ENCODE measurements at regions not wholly inside any gene's neighbourhood (a gene's known extent, or its start where the extent isn't known, plus 50 kb on each side); places are given as distances from the start of the nearest gene placed in this dataset.

DNA sequence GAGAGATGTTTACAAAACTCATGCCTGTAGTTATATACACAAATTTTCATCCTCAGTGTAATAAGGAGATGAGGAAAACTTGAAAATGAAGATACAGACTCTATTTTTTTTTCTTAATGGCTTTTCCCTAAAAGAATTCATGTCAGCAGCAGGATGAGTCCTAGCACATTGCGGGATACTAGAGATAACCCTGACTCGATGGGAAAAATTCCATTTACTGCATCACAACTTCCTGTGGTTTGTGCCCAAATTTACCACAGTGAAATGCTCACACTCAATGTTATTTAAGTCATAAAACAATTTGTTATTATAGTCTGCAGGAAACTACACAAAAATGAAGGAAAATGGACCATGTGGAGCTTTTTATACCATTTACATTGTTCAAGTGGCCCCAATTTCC, 581.9 kb upstream of the ZNF717 start:
- no peak for TF ChIP-seq TAF1 (IDR thresholded peaks at IDR 0.05; ENCODE audit: low read depth)

DNA sequence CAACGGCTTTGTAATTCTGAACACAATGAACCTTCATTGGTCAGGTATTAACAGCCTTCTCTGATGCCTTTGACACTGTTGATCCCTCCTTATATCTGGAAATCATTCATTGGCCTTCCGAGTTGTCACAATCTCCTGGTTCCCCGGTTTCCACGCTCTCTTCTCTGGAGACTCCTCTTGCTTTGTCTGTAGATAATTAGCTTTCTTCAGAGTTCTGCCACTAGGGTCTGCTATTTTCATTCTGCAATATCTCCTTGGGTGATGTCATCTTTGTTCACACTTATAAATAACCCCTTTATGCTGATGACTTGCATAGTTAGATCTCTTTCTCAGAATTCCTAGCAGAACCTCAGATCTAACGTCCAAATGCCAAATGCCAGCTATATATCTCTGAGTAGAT, 583.8 kb upstream of the ZNF717 start:
- TF ChIP-seq RAD21 (IDR thresholded peaks at IDR 0.05; ENCODE audit: low read depth): peak; percentile 21; the same call in 1 of the 2 replicates
- TF ChIP-seq, protein P1, sequence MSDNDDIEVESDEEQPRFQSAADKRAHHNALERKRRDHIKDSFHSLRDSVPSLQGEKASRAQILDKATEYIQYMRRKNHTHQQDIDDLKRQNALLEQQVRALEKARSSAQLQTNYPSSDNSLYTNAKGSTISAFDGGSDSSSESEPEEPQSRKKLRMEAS (IDR thresholded peaks at IDR 0.05): no peak

DNA sequence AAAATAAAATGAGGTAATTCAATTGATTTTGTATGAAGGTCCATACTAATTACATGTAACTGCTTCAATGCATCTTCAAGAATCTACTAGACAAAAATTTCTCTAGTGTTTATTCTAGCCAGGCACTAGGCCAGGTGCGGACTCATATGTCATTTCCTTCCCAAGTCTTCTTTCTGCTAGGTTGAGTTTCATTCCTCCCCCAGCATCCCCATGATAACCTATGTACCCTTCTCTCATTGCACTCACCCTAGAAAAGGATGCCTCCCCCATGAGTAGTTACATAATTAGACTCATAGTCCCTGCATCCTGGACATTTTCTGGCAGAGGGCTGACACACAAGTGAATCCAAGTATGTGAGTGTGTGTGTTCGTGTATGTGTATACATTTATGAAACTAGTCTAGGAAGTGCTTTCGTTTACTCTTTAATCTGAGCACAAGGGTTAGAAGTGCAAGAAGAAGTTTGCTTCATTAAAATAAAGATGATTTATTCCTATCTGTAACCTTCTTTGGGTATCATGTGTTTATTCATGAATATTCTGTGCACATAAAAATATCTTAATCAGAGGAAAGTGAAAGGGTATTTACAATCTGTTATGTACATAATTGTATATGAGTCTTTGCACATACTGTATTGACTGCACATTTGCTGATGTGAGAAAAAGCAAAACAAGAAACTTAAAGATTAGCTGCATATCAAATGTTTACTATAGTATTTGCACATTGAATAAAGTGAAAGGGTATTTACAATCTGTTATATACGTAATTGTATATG, 585.6 kb upstream of the ZNF717 start:
- TF ChIP-seq FOXM1 (IDR thresholded peaks at IDR 0.05; ENCODE audit: borderline replicate concordance, low read depth) (no peak), EGR1 (IDR thresholded peaks at IDR 0.05) (no peak), NFIC (IDR thresholded peaks at IDR 0.05) (no peak), YY1 (IDR thresholded peaks at IDR 0.05; ENCODE audit: low read depth) (no peak), TAF1 (IDR thresholded peaks at IDR 0.05; ENCODE audit: low read depth) (no peak), EP300 (IDR thresholded peaks at IDR 0.05; ENCODE audit: borderline replicate concordance) (no peak), ZBTB7A (IDR thresholded peaks at IDR 0.05; ENCODE audit: low read depth) (no peak), RAD21 (IDR thresholded peaks at IDR 0.05; ENCODE audit: low read depth) (no peak), TEAD4 (IDR thresholded peaks at IDR 0.05) (no peak)
- TF ChIP-seq, protein P2, sequence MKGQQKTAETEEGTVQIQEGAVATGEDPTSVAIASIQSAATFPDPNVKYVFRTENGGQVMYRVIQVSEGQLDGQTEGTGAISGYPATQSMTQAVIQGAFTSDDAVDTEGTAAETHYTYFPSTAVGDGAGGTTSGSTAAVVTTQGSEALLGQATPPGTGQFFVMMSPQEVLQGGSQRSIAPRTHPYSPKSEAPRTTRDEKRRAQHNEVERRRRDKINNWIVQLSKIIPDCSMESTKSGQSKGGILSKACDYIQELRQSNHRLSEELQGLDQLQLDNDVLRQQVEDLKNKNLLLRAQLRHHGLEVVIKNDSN (IDR thresholded peaks at IDR 0.05): no peak
- TF ChIP-seq, protein P1 (IDR thresholded peaks at IDR 0.05): no peak
- TF ChIP-seq, protein P3, sequence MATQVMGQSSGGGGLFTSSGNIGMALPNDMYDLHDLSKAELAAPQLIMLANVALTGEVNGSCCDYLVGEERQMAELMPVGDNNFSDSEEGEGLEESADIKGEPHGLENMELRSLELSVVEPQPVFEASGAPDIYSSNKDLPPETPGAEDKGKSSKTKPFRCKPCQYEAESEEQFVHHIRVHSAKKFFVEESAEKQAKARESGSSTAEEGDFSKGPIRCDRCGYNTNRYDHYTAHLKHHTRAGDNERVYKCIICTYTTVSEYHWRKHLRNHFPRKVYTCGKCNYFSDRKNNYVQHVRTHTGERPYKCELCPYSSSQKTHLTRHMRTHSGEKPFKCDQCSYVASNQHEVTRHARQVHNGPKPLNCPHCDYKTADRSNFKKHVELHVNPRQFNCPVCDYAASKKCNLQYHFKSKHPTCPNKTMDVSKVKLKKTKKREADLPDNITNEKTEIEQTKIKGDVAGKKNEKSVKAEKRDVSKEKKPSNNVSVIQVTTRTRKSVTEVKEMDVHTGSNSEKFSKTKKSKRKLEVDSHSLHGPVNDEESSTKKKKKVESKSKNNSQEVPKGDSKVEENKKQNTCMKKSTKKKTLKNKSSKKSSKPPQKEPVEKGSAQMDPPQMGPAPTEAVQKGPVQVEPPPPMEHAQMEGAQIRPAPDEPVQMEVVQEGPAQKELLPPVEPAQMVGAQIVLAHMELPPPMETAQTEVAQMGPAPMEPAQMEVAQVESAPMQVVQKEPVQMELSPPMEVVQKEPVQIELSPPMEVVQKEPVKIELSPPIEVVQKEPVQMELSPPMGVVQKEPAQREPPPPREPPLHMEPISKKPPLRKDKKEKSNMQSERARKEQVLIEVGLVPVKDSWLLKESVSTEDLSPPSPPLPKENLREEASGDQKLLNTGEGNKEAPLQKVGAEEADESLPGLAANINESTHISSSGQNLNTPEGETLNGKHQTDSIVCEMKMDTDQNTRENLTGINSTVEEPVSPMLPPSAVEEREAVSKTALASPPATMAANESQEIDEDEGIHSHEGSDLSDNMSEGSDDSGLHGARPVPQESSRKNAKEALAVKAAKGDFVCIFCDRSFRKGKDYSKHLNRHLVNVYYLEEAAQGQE (IDR thresholded peaks at IDR 0.05; ENCODE audit: low read depth): no peak

DNA sequence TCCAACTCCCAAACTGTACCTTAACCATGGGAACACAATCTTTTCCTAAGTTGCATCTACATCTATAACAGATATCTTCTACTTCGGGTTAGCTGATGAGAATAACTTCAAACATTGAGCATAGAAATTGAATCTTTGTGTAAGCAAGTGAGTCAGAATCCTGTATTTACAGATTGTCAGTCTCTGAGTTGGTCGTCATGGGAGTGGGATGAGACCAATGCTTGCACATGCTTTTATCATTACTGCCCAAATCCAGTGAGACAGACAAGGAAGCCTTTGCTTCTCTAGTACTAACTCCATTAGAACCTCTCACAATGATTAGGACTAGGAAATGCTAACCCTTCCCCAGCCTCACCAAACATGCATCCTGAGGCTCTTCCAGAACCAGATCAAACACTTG, 587.1 kb upstream of the ZNF717 start:
- TF ChIP-seq FOXM1 (IDR thresholded peaks at IDR 0.05; ENCODE audit: borderline replicate concordance, low read depth) (no peak), CEBPB (IDR thresholded peaks at IDR 0.05) (no peak), TAF1 (IDR thresholded peaks at IDR 0.05; ENCODE audit: low read depth) (no peak), TCF12 (IDR thresholded peaks at IDR 0.05; ENCODE audit: low read depth) (no peak), TEAD4 (IDR thresholded peaks at IDR 0.05) (no peak)
- TF ChIP-seq, protein P3 (IDR thresholded peaks at IDR 0.05; ENCODE audit: low read depth): no peak
- TF ChIP-seq, protein P2 (IDR thresholded peaks at IDR 0.05): no peak

DNA sequence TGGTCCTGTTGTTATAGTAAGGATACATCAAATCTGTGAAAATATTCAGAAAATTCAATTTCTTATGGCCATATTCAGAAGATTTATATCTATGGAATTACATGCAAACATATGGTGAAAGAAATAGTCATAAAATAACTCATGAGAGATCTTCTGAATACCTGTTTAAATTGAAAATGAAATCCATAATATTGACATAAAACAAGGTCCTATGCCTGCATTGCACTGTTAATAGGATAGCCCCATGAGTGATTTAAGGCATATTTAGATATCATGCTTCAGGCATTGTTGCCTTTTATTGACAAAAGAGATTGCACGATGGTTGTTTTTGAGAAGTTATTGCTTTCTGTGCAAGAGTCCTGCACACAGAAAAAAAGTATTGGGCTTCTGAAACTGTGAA, 591.7 kb upstream of the ZNF717 start:
- TF ChIP-seq RAD21 (IDR thresholded peaks at IDR 0.05; ENCODE audit: low read depth) (no peak), EGR1 (IDR thresholded peaks at IDR 0.05) (no peak), EP300 (IDR thresholded peaks at IDR 0.05; ENCODE audit: borderline replicate concordance) (no peak), FOXM1 (IDR thresholded peaks at IDR 0.05; ENCODE audit: borderline replicate concordance, low read depth) (no peak), CEBPB (IDR thresholded peaks at IDR 0.05) (no peak), CREB1 (IDR thresholded peaks at IDR 0.05; ENCODE audit: low read depth) (no peak)

DNA sequence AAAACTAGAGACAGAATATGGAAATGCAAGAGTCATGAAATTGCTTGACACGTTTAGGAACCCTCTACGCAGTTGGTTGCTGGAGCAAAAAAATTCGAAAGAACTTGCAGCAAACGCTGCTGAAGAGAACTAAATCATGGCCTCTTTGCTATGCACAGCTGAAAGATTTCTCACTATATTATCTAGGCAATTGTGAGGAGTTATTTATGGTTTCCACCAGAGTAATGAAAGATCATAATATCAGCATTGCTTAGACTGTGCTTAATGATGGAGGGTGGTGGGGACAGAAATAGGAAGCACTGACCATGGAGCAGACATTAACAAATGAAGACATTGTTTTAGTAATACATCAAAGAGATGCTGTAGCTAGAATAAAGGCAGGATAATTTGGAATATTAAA, 593.4 kb upstream of the ZNF717 start:
- no peak for TF ChIP-seq EP300 (IDR thresholded peaks at IDR 0.05; ENCODE audit: borderline replicate concordance)
- TF ChIP-seq ZBTB7A (IDR thresholded peaks at IDR 0.05; ENCODE audit: low read depth): no peak
- TF ChIP-seq, protein P3 (IDR thresholded peaks at IDR 0.05; ENCODE audit: low read depth): no peak
- TF ChIP-seq RAD21 (IDR thresholded peaks at IDR 0.05; ENCODE audit: low read depth): no peak
- TF ChIP-seq, protein P2 (IDR thresholded peaks at IDR 0.05): no peak
- TF ChIP-seq CEBPB (IDR thresholded peaks at IDR 0.05): no peak
- TF ChIP-seq NFIC (IDR thresholded peaks at IDR 0.05): no peak
- TF ChIP-seq TCF12 (IDR thresholded peaks at IDR 0.05; ENCODE audit: low read depth): no peak
- TF ChIP-seq TAF1 (IDR thresholded peaks at IDR 0.05; ENCODE audit: low read depth): no peak
- no peak for TF ChIP-seq EGR1 (IDR thresholded peaks at IDR 0.05)
- TF ChIP-seq, protein P1 (IDR thresholded peaks at IDR 0.05): no peak
- TF ChIP-seq FOXM1 (IDR thresholded peaks at IDR 0.05; ENCODE audit: borderline replicate concordance, low read depth): no peak
- TF ChIP-seq CREB1 (IDR thresholded peaks at IDR 0.05; ENCODE audit: low read depth): no peak
- no peak for TF ChIP-seq TEAD4 (IDR thresholded peaks at IDR 0.05)
